GM23338 (cell line): ENCODE measurements at regions not wholly inside any gene's neighbourhood (a gene's known extent, or its start where the extent isn't known, plus 50 kb on each side); places are given as distances from the start of the nearest gene placed in this dataset.

Experiments
- ATAC-seq: fragments of 200-7000 bp; cut with Tn5 transposase; 3 replicates; pipeline ENCODE4 v1.9.1; 2020
- DNase-seq: peaks from one replicate; pipeline ENCODE4 v3.0.0-alpha.2; 2015; ENCODE audit warnings: low spot score
- H2AFZ ChIP-seq: fragments of 200-600 bp; sonication (generic); 2 replicates; pipeline ENCODE4 v1.8.0; 2016; ENCODE audit warnings: antibody characterized with exemption, mild to moderate bottlenecking, moderate library complexity
- H3F3A ChIP-seq: fragments of 200-600 bp; sonication (generic); replicated peaks from 2 replicates; pipeline ENCODE4 v1.8.0; 2017; ENCODE audit warnings: antibody characterized with exemption, mixed run types, low read depth
- H3K27ac ChIP-seq: fragments of 200-600 bp; sonication (generic); 2 replicates; pipeline ENCODE4 v1.6.1; 2016; ENCODE audit warnings: low read depth
- H3K27me3 ChIP-seq: fragments of 200-600 bp; sonication (generic); 2 replicates; pipeline ENCODE4 v1.8.0; 2016; ENCODE audit warnings: mild to moderate bottlenecking, mixed run types, moderate library complexity; ENCODE audit not compliant: insufficient read depth
- H3K36me3 ChIP-seq: fragments of 200-600 bp; sonication (generic); 2 replicates; pipeline ENCODE4 v1.8.0; 2016; ENCODE audit warnings: mild to moderate bottlenecking; ENCODE audit not compliant: insufficient read depth
- H3K4me1 ChIP-seq: fragments of 200-600 bp; sonication (generic); 2 replicates; pipeline ENCODE4 v1.8.0; 2016; ENCODE audit warnings: mild to moderate bottlenecking, moderate library complexity; ENCODE audit not compliant: insufficient read depth
- H3K4me2 ChIP-seq: fragments of 200-600 bp; sonication (generic); 2 replicates; pipeline ENCODE4 v1.7.1; 2017; ENCODE audit warnings: mixed run types
- H3K4me3 ChIP-seq: fragments of 200-600 bp; sonication (generic); 2 replicates; pipeline ENCODE4 v1.6.1; 2016; ENCODE audit warnings: mixed run types
- H3K79me2 ChIP-seq: fragments of 200-600 bp; sonication (generic); replicated peaks from 2 replicates; pipeline ENCODE4 v1.8.0; 2017; ENCODE audit warnings: mild to moderate bottlenecking; ENCODE audit not compliant: insufficient read depth
- H3K9me2 ChIP-seq: fragments of 200-600 bp; sonication (generic); 2 replicates; pipeline ENCODE4 v1.8.0; 2017; ENCODE audit not compliant: insufficient read depth
- H4K20me1 ChIP-seq: fragments of 200-600 bp; sonication (generic); replicated peaks from 2 replicates; pipeline ENCODE4 v1.8.0; 2017; ENCODE audit warnings: mild to moderate bottlenecking; ENCODE audit not compliant: insufficient read depth
- H3K27ac Mint-ChIP-seq: 2 replicates; pipeline ENCODE4 v1.8.0; 2020; ENCODE audit warnings: inconsistent platforms, mild to moderate bottlenecking, moderate library complexity, mixed read lengths
- H3K27me3 Mint-ChIP-seq: 3 replicates; pipeline ENCODE4 v1.8.0; 2022; ENCODE audit warnings: low read depth, mild to moderate bottlenecking, moderate library complexity, mixed read lengths, inconsistent platforms; ENCODE audit not compliant: insufficient read depth, poor library complexity
- H3K36me3 Mint-ChIP-seq: 3 replicates; pipeline ENCODE4 v1.8.0; 2021; ENCODE audit warnings: low read depth, mild to moderate bottlenecking, inconsistent platforms, moderate library complexity, mixed read lengths
- H3K4me1 Mint-ChIP-seq: 3 replicates; pipeline ENCODE4 v1.8.0; 2020; ENCODE audit warnings: mild to moderate bottlenecking, inconsistent platforms, mixed read lengths
- H3K4me3 Mint-ChIP-seq: 3 replicates; pipeline ENCODE4 v1.8.0; 2021; ENCODE audit warnings: moderate library complexity, mild to moderate bottlenecking, inconsistent platforms, mixed read lengths
- H3K9me3 Mint-ChIP-seq: 3 replicates; pipeline ENCODE4 v1.8.0; 2020; ENCODE audit warnings: moderate library complexity, mild to moderate bottlenecking, inconsistent platforms, mixed read lengths
- CREB1 ChIP-seq: fragments of 250-450 bp; sonication (Bioruptor Pico); IDR thresholded peaks from 2 replicates; pipeline ENCODE4 v1.5.0; 2020; ENCODE audit warnings: low read depth, mild to moderate bottlenecking, moderate library complexity
- CTCF ChIP-seq, 2 experiments: fragments of 200-600 bp in 1 of 2; sonication (generic) in 1 of 2; conservative IDR thresholded peaks; 2 replicates each; pipeline versions ENCODE4 v1.5.1 to v1.6.1; 2016 to 2017; ENCODE audit warnings: antibody characterized with exemption in 2 of 2, low read depth in 2 of 2, mild to moderate bottlenecking in 2 of 2, moderate library complexity in 1 of 2
- ETS1 ChIP-seq: IDR thresholded peaks from 2 replicates; pipeline ENCODE4 v1.6.1; 2016; ENCODE audit warnings: antibody characterized with exemption
- EZH2 ChIP-seq: fragments of 200-600 bp; sonication (generic); IDR thresholded peaks from one replicate; pipeline ENCODE4 v1.8.0; 2017; ENCODE audit warnings: antibody characterized with exemption, mild to moderate bottlenecking, low read depth; ENCODE audit not compliant: unreplicated experiment
- EZH2phosphoT487 ChIP-seq: fragments of 200-600 bp; sonication (generic); IDR thresholded peaks from one replicate; pipeline ENCODE4 v1.8.1; 2018; ENCODE audit warnings: antibody characterized with exemption; ENCODE audit not compliant: unreplicated experiment
- JUNB ChIP-seq: IDR thresholded peaks from one replicate; pipeline ENCODE4 v1.6.1; 2016; ENCODE audit warnings: antibody characterized with exemption; ENCODE audit not compliant: unreplicated experiment
- NANOG ChIP-seq: IDR thresholded peaks from 2 replicates; pipeline ENCODE4 v1.6.1; 2016; ENCODE audit warnings: antibody characterized with exemption, borderline replicate concordance
- REST ChIP-seq: IDR thresholded peaks from one replicate; pipeline ENCODE4 v1.6.1; 2018; ENCODE audit warnings: antibody characterized with exemption; ENCODE audit not compliant: unreplicated experiment
- STAT1 ChIP-seq: IDR thresholded peaks from one replicate; pipeline ENCODE4 v1.6.1; 2016; ENCODE audit warnings: antibody characterized with exemption; ENCODE audit not compliant: unreplicated experiment
- ZNF114 ChIP-seq: fragments of 250-450 bp; sonication (Bioruptor Pico); IDR thresholded peaks from 2 replicates; pipeline ENCODE4 v1.5.0; 2020; ENCODE audit warnings: mild to moderate bottlenecking, moderate library complexity
- ZNF331 ChIP-seq: fragments of 250-450 bp; sonication (Bioruptor Pico); IDR thresholded peaks from 2 replicates; pipeline ENCODE4 v1.5.0; 2020; ENCODE audit warnings: low read depth, mild to moderate bottlenecking, moderate library complexity
- ZNF462 ChIP-seq: fragments of 250-450 bp; sonication (Bioruptor Pico); IDR thresholded peaks from 2 replicates; pipeline ENCODE4 v1.5.0; 2020; ENCODE audit warnings: mild to moderate bottlenecking, moderate library complexity

GRCh38 chr12:124487834-124488165, 79.6 kb downstream of the NCOR2 start (continued):
- no peak for TF ChIP-seq REST
- TF ChIP-seq ETS1, result no peak
- TF ChIP-seq ZNF331 (CRISPR knock-in tag), result no peak
- TF ChIP-seq CTCF (conservative IDR thresholded peaks at IDR 0.05; ENCODE audit: low read depth in 2 of 2), result no peak
- TF ChIP-seq CREB1 (CRISPR knock-in tag), result no peak
- no peak for TF ChIP-seq ZNF114

- no peak overlapping the region; the same call in 2 of the 3 replicates for H3K4me3 Mint-ChIP-seq
- Histone ChIP-seq H3K4me2 (no peak overlapping the region), H3K9me2 (no peaks in the 10 kb centered on the region), H3K79me2 (peaks cover 63% of the 10 kb centered on the region), H2AFZ (no peak overlapping the region), H3K4me1 (0 out of 2 replicates have a peak, but pooled peaks cover 3% of the 10 kb centered on the region), H3K36me3 (no peaks in the 10 kb centered on the region), H4K20me1 (peaks cover 58% of the 10 kb centered on the region), H3F3A (no peaks in the 10 kb centered on the region), H3K27me3 (no peaks in the 10 kb centered on the region), H3K27ac (no peak overlapping the region), H3K4me3 (no peak overlapping the region)
- peaks cover 20% of the 10 kb centered on the region for H3K36me3 Mint-ChIP-seq
- no peaks in the 10 kb centered on the region; the same call in 2 of the 3 replicates for H3K9me3 Mint-ChIP-seq
- H3K27me3 Mint-ChIP-seq, result peaks cover 5% of the 10 kb centered on the region
- H3K4me1 Mint-ChIP-seq, result peaks cover 12% of the 10 kb centered on the region
- ATAC-seq, result no peak
- DNase-seq, result no peak
- peak overlapping the region; percentile 83 for H3K27ac Mint-ChIP-seq
- TF ChIP-seq ZNF462 (no peak), NANOG (no peak), STAT1 (no peak), EZH2 (no peak), ZNF331 (CRISPR knock-in tag) (no peak), CREB1 (CRISPR knock-in tag) (no peak), ZNF114 (no peak), JUNB (no peak), EZH2phosphoT487 (no peak)
Observed at GRCh38 chr12:124487066-124487833, 80.2 kb downstream of the NCOR2 start.
